Naive B cell (primary cell): ENCODE measurements at regions not wholly inside any gene's neighbourhood (a gene's known extent, or its start where the extent isn't known, plus 50 kb on each side); places are given as distances from the start of the nearest gene placed in this dataset.

Experiments used
- ATAC-seq, 2 donors: fragments of 150-1000 bp; cut with Tn5 transposase; 2 replicates each; pipeline ENCODE4 v1.10.0; 2021; ENCODE audit warnings: low read depth in 2 of 2, mild to moderate bottlenecking in 2 of 2, moderate library complexity in 2 of 2
- DNase-seq: peaks from one replicate; pipeline ENCODE4 v3.0.0; 2022
- H3K27ac Mint-ChIP-seq, 6 donors: one replicate each; pipeline ENCODE4 v1.8.0; 2020 to 2022; ENCODE audit warnings: mild to moderate bottlenecking in 6 of 6, mixed read lengths in 6 of 6, moderate library complexity in 5 of 6, inconsistent platforms in 2 of 6
- H3K27me3 Mint-ChIP-seq, 3 donors: one replicate each; pipeline ENCODE4 v1.8.0; 2021 to 2022; ENCODE audit warnings: mixed read lengths in 3 of 3, mild to moderate bottlenecking in 1 of 3
- H3K36me3 Mint-ChIP-seq, 2 donors: one replicate each; pipeline ENCODE4 v1.8.0; 2020 to 2022; ENCODE audit warnings: mixed read lengths in 2 of 2, inconsistent platforms in 1 of 2, mild to moderate bottlenecking in 1 of 2
- H3K4me1 Mint-ChIP-seq, 3 donors: one replicate each; pipeline ENCODE4 v1.8.0; 2020 to 2022; ENCODE audit warnings: mixed read lengths in 3 of 3, inconsistent platforms in 1 of 3, mild to moderate bottlenecking in 1 of 3, moderate library complexity in 1 of 3
- H3K4me3 Mint-ChIP-seq, 8 donors: one replicate each; pipeline ENCODE4 v1.8.0; 2020 to 2022; ENCODE audit warnings: mild to moderate bottlenecking in 8 of 8, mixed read lengths in 8 of 8, moderate library complexity in 8 of 8, inconsistent platforms in 2 of 8
- H3K9me3 Mint-ChIP-seq, 7 donors: one replicate each; pipeline ENCODE4 v1.8.0; 2020 to 2022; ENCODE audit warnings: mixed read lengths in 7 of 7, mild to moderate bottlenecking in 5 of 7, inconsistent platforms in 2 of 7, moderate library complexity in 1 of 7

DNA sequence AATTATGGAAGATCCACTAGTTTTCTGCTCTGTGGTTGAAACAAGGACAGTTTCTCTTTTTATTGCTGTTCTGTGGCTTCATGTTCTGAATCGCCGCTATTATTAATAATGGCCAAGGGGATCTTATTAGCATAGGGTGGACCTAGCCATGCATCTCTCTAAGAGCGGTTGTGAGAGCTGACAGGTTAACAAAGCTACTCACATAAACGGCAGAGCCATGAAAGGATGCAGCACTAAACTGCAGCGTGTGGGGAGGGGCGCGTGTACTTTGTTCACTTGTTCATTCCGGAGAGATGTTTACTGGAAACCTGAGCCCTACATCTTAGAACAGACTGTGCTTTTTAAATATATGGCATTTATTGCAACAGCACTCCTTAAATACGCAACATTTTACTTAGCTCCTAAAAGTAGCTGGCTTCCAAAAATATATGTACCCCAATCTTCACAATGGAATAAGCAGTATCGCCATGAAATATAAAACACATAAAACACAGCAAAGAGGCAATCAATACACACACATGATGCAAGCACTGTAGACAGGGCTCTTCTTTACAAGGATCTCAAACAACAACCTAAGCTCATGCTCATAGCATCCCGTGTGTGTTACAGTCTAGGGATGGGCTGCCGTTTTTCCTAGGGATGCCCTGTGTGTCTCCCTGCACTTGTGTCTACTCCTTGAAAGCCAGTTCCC, 424.6 kb downstream of the MED10 start:
- H3K27me3 Mint-ChIP-seq = peaks cover 3 to 26% (median 16%) of the 10 kb centered on the region in 3 donors
- H3K9me3 Mint-ChIP-seq = peaks cover 4 to 20% (median 8%) of the 10 kb centered on the region in 7 donors
- no peak overlapping the region for H3K27ac Mint-ChIP-seq
- no peaks in the 10 kb centered on the region for H3K4me1 Mint-ChIP-seq
- peaks cover 0 to 17% of the 10 kb centered on the region in 2 donors for H3K36me3 Mint-ChIP-seq
- ATAC-seq = no peak
- H3K4me3 Mint-ChIP-seq = no peak overlapping the region
- DNase-seq = no peak

DNA sequence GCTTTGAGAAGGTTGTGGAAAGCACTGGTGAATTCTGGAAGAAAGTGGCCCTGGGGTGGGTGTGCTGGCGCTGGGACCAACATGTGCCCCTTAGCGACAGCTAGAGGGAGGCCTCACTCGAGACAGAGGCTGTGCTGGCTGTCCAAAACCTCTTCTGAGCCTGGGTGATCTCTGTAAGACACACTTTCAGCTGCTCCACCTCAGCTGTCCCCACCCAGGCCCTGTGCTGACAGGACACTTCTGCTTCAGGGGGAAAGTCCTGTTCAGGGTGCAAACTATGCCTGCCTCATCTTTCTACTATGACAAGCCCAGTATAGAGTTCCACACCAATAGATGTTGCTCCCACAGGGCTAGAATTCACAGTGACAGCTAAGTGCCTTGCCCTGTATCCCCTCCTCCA, 426.4 kb downstream of the MED10 start:
- no peak for ATAC-seq
- Mint-ChIP-seq H3K4me1 (no peaks in the 10 kb centered on the region), H3K4me3 (no peak overlapping the region), H3K27ac (no peak overlapping the region), H3K36me3 (peaks cover 0 to 17% of the 10 kb centered on the region in 2 donors), H3K27me3 (peaks cover 3 to 26% (median 16%) of the 10 kb centered on the region in 3 donors), H3K9me3 (peaks cover 4 to 14% (median 9%) of the 10 kb centered on the region in 7 donors)
- DNase-seq = no peak

DNA sequence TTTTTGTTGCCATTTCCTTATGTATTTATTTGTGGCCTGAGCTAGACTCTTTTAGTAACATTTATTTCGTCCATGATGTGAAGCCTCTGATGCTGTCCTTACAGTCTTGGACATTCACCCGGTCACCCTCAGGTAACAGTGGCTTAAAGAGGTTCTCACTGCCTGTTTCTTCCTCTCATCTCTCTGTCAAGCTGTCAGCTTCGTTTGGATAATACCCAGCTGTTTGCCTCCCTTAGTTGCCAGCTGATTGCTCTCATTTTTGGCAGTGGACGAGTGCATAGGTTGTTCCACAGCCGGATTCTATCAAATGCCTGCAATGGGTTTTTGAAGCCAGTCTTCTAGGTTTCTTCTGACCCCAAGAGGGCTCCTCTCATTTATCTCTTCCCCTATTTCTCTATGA, 427.7 kb downstream of the MED10 start:
- Mint-ChIP-seq H3K27me3 (peaks cover 3 to 26% (median 16%) of the 10 kb centered on the region in 3 donors), H3K4me3 (no peak overlapping the region), H3K4me1 (no peaks in the 10 kb centered on the region), H3K9me3 (peaks cover 4 to 14% (median 7%) of the 10 kb centered on the region in 7 donors), H3K36me3 (peaks cover 0 to 17% of the 10 kb centered on the region in 2 donors), H3K27ac (no peak overlapping the region)
- no peak for DNase-seq
- no peak for ATAC-seq

DNA sequence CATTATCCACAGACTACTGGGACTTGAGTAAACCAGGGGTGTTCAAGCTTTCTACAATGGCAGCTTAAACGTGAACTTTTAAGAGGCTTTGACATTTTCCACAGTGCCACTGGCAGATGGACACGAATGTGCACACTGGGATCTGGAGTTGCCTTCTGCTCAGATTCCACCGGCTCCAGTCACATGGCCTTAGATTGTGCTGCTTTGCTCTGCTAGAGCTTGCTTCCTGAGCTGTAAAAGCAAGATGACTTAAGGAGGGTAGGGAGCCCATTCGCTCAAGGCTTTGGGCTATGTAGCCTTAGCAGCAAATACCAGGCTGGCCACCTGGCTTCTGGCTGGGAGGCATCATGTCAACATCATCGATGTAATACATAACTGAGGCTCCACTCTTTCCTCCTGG, 436.9 kb downstream of the MED10 start:
- Mint-ChIP-seq H3K4me1 (no peaks in the 10 kb centered on the region), H3K4me3 (no peak overlapping the region), H3K27ac (no peak overlapping the region), H3K36me3 (no peaks in the 10 kb centered on the region), H3K9me3 (peaks cover 0 to 5% (median 2%) of the 10 kb centered on the region in 7 donors), H3K27me3 (peaks cover 0 to 10% (median 0%) of the 10 kb centered on the region in 3 donors)
- ATAC-seq = no peak
- DNase-seq = no peak

DNA sequence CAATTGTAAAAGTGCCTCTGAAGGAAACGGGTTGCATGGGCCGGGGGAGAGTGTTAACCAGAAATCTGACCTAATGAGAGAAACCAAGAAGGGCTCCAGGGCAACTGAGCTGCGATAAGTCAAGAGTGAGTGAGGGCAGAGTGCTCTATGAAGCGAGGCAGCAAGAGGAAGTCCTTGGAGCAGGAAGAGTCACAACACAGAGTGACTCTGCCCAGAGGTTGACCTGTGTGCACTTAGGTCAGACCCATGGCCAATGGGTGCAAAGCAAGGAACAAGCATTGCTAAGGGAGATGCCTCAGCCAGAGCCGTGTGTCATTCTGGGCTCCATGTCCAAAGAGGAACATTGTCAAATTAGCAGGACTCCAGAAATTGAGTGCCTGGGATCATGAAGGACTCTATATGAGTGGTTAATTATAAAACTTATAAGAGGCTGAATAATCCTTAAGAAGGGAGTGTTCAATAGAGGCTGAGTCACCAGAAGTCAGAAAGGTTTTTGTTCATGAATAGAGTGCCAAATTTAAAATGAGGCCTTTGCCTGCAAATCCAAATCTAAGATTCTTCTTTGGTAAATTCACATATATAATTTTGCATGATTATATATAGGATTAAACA, 438.5 kb downstream of the MED10 start:
- Mint-ChIP-seq H3K4me3 (no peak overlapping the region), H3K4me1 (no peaks in the 10 kb centered on the region), H3K36me3 (no peaks in the 10 kb centered on the region), H3K9me3 (peaks cover 0 to 5% (median 3%) of the 10 kb centered on the region in 7 donors), H3K27ac (no peak overlapping the region), H3K27me3 (peaks cover 0 to 10% (median 0%) of the 10 kb centered on the region in 3 donors)
- ATAC-seq (no peak), DNase-seq (no peak)

DNA sequence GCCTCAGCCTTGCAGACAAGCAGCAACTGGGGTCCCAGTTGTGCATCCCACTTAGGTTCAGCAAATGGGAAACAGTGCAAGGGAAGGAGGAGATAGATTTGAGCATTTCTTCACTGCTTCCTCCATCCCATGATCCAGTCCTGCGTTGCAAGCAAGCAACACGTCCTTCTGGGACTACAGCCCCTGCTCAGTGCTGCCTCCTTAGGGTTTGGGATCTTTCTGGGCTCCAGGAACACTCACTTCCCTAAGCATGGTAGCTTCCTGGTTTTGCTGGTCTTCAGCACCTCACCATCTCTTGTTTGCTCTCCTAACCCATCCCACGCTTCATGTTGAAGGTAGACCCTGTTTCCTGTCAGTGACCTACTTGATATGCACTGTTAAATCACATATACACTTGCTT, 444.7 kb downstream of the MED10 start:
- H3K4me3 Mint-ChIP-seq = no peak overlapping the region
- peaks cover 1 to 10% (median 3%) of the 10 kb centered on the region in 7 donors for H3K9me3 Mint-ChIP-seq
- H3K27me3 Mint-ChIP-seq = peaks cover 0 to 10% (median 4%) of the 10 kb centered on the region in 3 donors
- ATAC-seq (no peak), DNase-seq (no peak)
- no peaks in the 10 kb centered on the region for H3K36me3 Mint-ChIP-seq
- H3K4me1 Mint-ChIP-seq = no peaks in the 10 kb centered on the region
- peak overlapping the region in 2 of 6 donors; percentile 39 to 81 for H3K27ac Mint-ChIP-seq

DNA sequence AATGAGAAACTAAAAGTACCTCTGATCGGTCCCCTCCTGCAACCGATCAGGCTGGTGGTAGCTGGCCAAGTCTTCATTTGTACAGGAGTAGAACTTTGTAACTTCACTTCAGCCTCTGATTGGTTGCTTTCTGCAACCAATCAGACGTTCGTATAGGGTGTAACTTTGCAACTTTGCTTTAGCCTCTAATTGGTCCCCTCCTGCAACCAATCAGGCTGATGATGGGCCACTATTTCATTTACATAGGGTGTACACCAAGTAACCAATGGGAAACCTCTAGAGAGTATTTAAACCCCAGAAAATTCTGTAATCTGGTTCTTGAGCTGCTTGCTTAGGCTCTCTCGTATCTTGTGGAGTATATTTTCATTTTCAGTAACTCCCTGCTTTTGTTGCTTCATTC, 445.5 kb downstream of the MED10 start:
- Mint-ChIP-seq H3K27me3 (peaks cover 0 to 7% (median 4%) of the 10 kb centered on the region in 3 donors), H3K4me1 (no peaks in the 10 kb centered on the region), H3K36me3 (no peaks in the 10 kb centered on the region), H3K27ac (no peak overlapping the region), H3K4me3 (no peak overlapping the region), H3K9me3 (peaks cover 1 to 10% (median 3%) of the 10 kb centered on the region in 7 donors)
- ATAC-seq (no peak), DNase-seq (no peak)

DNA sequence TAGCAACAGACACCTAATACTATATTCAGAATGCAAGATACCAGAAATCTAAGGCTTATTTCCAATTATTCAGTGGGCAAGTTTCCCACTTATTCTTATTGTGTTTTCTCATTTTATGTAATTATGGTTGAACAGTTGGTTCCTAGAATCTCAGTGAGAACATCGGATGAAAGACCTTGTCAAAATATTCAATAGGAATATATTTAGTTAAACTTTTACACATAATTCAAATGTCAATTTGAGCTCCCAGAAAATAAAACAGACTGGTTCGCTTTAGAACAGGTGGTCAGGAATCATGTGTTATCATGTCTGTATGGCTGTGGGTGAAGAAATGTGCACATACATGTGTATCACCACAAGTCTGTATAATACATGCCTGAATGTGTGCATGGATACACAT, 447.8 kb downstream of the MED10 start:
- no peaks in the 10 kb centered on the region for H3K4me1 Mint-ChIP-seq
- H3K9me3 Mint-ChIP-seq = peaks cover 0 to 8% (median 2%) of the 10 kb centered on the region in 7 donors

DNA sequence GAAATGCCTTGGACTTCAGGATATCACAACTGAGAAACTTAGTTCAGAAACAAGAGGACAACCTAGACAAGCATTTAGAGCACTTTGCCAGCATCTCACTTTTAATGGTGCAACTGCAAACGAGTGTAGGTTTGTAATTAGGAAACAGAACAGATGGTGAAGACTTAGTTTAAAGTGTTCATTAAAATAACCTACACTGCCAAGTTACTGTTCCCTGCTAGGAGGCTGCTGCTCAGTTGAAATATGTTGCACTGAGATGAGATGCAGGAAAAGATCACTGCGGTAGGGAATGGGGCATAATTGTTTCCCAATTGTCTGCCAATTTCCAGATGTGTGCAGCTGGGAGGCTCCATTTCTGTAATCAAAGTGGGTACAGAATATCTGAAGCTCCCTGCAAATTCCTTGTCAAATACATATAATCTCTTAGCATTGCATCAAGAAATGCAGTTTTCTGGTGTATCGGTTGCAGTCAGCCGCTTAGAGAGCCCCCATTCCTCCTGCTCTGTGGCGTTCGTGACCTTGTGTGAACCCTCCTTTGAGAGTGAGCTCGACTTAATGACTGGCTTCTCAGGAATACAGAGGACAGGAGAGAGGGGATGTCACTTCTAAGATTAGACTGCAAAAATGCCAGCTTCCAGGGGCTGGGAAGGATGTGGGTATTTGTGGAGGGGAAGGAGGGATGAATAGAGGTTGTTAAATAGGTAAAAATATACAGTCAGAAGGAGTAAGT, 448.9 kb downstream of the MED10 start:
- Mint-ChIP-seq H3K9me3 (peaks cover 0 to 5% (median 2%) of the 10 kb centered on the region in 7 donors), H3K27me3 (peaks cover 0 to 2% (median 0%) of the 10 kb centered on the region in 3 donors)
- no peak for ATAC-seq

More for the DNA sequence above, 447.8 kb downstream of the MED10 start:
- peaks cover 0 to 4% (median 0%) of the 10 kb centered on the region in 3 donors for H3K27me3 Mint-ChIP-seq
- H3K27ac Mint-ChIP-seq = no peak overlapping the region
- DNase-seq = no peak
- H3K4me3 Mint-ChIP-seq = no peak overlapping the region
- no peak for ATAC-seq
- H3K36me3 Mint-ChIP-seq = no peaks in the 10 kb centered on the region

DNA sequence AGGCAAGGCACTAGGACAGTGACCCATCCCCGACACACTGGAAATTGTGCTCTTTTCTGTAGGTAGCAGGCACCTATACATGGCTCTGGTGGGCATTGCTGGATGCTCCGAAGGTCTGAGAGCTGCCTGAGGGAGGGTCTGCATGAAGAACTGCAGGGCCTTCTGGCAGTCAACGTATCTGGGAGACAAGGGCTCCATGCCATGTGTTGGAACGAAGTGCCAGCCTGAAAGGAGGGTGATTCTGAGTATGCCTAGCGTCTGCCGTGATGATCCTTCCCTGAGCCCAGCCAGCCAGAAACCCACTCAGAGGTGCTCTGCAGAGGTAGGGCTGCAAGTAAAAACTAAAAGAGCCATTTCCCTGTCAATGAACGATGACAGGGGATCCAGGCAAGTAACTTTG, 453.2 kb downstream of the MED10 start:
- Mint-ChIP-seq H3K27me3 (no peaks in the 10 kb centered on the region), H3K36me3 (no peaks in the 10 kb centered on the region), H3K4me3 (no peak overlapping the region), H3K9me3 (no peaks in the 10 kb centered on the region), H3K27ac (no peak overlapping the region), H3K4me1 (no peaks in the 10 kb centered on the region)
- ATAC-seq (no peak), DNase-seq (no peak)

More for the DNA sequence above, 448.9 kb downstream of the MED10 start:
- H3K27ac Mint-ChIP-seq = no peak overlapping the region
- no peaks in the 10 kb centered on the region for H3K36me3 Mint-ChIP-seq
- DNase-seq = no peak
- H3K4me1 Mint-ChIP-seq = no peaks in the 10 kb centered on the region
- no peak overlapping the region for H3K4me3 Mint-ChIP-seq

DNA sequence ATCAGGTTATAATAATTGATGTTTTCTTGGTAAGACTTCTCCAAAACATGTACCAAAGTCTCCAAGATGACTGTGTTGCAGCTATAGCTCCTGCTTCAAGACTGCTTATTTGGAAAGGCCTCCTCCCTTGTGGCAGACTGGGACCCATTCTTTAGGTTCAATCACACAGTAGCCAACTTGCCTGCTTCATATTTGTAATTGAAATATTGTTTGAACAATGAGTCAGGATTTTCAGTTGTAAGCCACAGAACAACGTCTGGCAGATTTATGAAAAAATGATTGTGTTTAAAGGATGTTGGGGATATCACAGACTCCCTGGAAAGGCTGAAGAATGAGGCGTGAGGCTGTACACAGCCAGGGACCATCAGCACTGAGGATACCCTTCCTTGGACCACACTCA, 458.9 kb downstream of the MED10 start:
- no peaks in the 10 kb centered on the region for H3K9me3 Mint-ChIP-seq
- H3K27me3 Mint-ChIP-seq = no peaks in the 10 kb centered on the region
- H3K36me3 Mint-ChIP-seq = no peaks in the 10 kb centered on the region
- H3K4me3 Mint-ChIP-seq = no peak overlapping the region
- ATAC-seq (no peak), DNase-seq (no peak)
- H3K4me1 Mint-ChIP-seq = no peaks in the 10 kb centered on the region
- no peak overlapping the region for H3K27ac Mint-ChIP-seq

DNA sequence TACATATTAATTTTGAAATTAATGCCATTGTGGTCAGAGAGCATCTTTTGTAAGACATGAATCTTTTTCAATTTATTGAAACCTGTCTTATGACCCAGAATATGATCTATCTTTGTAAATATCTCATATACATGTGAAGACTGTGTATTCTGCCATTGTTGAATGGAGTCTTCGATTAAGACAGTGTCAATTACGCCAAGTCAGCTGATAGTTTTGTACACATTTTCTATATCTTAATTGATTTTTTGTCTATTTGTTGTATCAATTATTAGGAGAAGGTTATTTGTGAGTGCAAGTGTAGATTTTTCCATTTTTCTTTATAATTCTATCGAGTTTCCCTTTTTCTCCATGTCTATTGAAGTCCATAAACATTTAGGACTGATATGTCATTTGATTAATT, 471.6 kb downstream of the MED10 start:
- no peaks in the 10 kb centered on the region for H3K4me1 Mint-ChIP-seq
- no peak for DNase-seq
- H3K36me3 Mint-ChIP-seq = no peaks in the 10 kb centered on the region
- no peak overlapping the region for H3K4me3 Mint-ChIP-seq
- no peak overlapping the region for H3K27ac Mint-ChIP-seq
- peaks cover 0 to 12% (median 5%) of the 10 kb centered on the region in 7 donors for H3K9me3 Mint-ChIP-seq
- H3K27me3 Mint-ChIP-seq = peaks cover 0 to 8% (median 0%) of the 10 kb centered on the region in 3 donors
- ATAC-seq = no peak

DNA sequence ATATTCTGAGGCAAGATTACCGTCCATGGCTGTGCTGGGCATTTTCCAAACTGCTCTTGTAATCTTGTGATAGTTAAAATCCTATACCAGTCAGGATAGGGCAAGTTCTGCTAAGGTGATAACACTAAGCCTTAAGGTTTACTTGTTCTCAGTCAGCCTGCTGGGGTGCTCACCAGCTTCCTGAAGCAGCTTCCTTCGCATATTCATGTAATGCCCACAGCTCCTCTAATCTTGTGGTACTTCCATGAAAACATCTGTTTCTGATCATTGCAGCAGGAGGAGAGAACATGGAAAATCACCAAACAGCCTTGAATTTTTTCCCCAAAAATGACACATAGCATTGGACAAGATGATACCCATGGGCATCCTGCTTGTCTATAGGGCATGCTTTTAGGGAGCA, 473.2 kb downstream of the MED10 start:
- Mint-ChIP-seq H3K4me3 (no peak overlapping the region), H3K27me3 (peaks cover 0 to 7% (median 0%) of the 10 kb centered on the region in 3 donors), H3K4me1 (no peaks in the 10 kb centered on the region)

DNA sequence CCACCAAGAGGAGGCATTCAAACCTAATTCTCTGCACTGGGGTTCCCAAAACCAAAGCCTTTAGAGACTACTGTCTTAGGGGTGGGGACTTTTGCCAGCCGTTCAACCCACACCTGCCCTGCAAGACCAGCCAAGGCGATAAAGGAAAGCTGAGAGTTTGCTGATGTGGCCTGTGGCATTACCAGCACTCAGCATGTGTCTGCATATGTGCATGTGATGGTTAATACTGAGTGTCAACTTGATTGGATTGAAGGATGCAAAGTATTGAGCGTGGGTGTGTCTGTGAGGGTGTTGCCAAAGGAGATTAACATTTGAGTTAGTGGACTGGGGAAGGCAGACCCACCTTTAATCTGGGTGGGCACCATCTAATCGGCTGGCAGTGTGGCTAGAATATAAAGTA, 474.2 kb downstream of the MED10 start:
- no peak overlapping the region for H3K4me3 Mint-ChIP-seq
- H3K36me3 Mint-ChIP-seq = no peaks in the 10 kb centered on the region
- H3K9me3 Mint-ChIP-seq = peaks cover 0 to 18% (median 5%) of the 10 kb centered on the region in 7 donors
- no peaks in the 10 kb centered on the region for H3K27me3 Mint-ChIP-seq
- no peak overlapping the region for H3K27ac Mint-ChIP-seq
- DNase-seq (no peak), ATAC-seq (no peak)
- H3K4me1 Mint-ChIP-seq = no peaks in the 10 kb centered on the region

More for the DNA sequence above, 473.2 kb downstream of the MED10 start:
- Mint-ChIP-seq H3K9me3 (peaks cover 0 to 18% (median 5%) of the 10 kb centered on the region in 7 donors), H3K27ac (no peak overlapping the region), H3K36me3 (no peaks in the 10 kb centered on the region)
- DNase-seq (no peak), ATAC-seq (no peak)
